ENCODE measurements at regions not wholly inside any gene's neighbourhood (a gene's known extent, or its start where the extent isn't known, plus 50 kb on each side); places are given as distances from the start of the nearest gene placed in this dataset.
"Not testable (repeated sequence)": the region's sequence is repeated elsewhere in the genome, so short reads cannot be mapped to it uniquely, and the experiment has no call there.

DNA sequence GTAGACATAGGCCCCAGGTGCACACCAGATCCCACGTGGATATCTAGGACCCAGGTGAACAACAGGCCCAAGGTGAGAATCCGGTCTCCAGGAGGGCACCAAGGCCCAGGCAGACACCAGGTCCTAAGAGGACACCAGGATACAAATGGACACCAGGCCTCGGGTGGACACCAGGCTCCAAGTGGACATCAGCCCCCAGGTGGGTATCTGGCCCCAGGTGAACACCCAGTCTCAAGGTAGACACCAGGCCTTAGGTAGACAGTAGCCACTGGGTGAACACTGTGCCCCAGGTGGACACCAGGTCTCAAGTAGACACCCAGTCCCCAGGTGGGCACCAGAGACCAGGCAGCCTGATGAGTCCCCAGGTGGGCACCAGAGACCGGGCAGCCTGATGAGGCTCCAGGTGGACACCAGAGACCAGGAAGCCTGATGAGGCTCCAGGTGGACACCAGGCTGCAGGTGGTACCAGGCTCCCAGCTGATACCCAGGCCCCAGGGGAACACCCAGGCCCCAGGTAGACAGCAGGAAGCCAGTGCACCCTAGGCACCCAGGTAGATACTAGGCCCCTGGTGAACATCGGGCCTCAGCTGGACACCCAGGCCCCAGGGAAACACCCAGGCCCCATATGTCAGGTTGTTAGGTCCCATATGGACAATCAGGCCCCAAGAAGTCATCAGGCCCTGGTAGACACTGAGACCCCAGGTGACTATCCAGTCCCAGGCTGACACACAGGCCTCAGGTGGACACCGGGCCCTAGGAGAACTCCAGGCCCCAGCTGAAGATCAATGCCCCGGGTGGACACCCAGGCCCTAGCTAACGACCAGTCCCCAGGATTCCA, 55.1 kb upstream of the SEPTIN5 start:
- TF ChIP-seq, protein P1, sequence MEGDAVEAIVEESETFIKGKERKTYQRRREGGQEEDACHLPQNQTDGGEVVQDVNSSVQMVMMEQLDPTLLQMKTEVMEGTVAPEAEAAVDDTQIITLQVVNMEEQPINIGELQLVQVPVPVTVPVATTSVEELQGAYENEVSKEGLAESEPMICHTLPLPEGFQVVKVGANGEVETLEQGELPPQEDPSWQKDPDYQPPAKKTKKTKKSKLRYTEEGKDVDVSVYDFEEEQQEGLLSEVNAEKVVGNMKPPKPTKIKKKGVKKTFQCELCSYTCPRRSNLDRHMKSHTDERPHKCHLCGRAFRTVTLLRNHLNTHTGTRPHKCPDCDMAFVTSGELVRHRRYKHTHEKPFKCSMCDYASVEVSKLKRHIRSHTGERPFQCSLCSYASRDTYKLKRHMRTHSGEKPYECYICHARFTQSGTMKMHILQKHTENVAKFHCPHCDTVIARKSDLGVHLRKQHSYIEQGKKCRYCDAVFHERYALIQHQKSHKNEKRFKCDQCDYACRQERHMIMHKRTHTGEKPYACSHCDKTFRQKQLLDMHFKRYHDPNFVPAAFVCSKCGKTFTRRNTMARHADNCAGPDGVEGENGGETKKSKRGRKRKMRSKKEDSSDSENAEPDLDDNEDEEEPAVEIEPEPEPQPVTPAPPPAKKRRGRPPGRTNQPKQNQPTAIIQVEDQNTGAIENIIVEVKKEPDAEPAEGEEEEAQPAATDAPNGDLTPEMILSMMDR (IDR thresholded peaks at IDR 0.05), result no peak
- H3K4me3 Mint-ChIP-seq, result no peak overlapping the region
- intact Hi-C loops (cut with micrococcal nuclease), result no loop called here
- no peak for ATAC-seq
- no peak for DNase-seq
- no peaks in the 10 kb centered on the region for H3K9me3 ChIP-seq (ENCODE audit: control insufficient read depth, insufficient read depth, low read length)
- H3K9me3 Mint-ChIP-seq, result no peaks in the 10 kb centered on the region
- no peaks in the 10 kb centered on the region for H3K27me3 ChIP-seq (ENCODE audit: control insufficient read depth, insufficient read depth, low read length)
- no peaks in the 10 kb centered on the region for H3K36me3 ChIP-seq (ENCODE audit: control insufficient read depth, insufficient read depth, low read length)
- H3K4me3 ChIP-seq (ENCODE audit: low read length), result no peak overlapping the region
- H3K4me1 Mint-ChIP-seq, result no peaks in the 10 kb centered on the region
- no peaks in the 10 kb centered on the region for H3K36me3 Mint-ChIP-seq
- no peak overlapping the region for H3K27ac Mint-ChIP-seq
- H3K4me1 ChIP-seq (ENCODE audit: control insufficient read depth, insufficient read depth, low read length), result no peaks in the 10 kb centered on the region
- no peak overlapping the region for H3K27ac ChIP-seq (ENCODE audit: low read length)
- H3K27me3 Mint-ChIP-seq (ENCODE audit: low read depth in 2 of 2), result no peaks in the 10 kb centered on the region
- WGBS (ENCODE audit: insufficient coverage), result 93% methylated on average over 8 of the region's 8 CpGs

DNA sequence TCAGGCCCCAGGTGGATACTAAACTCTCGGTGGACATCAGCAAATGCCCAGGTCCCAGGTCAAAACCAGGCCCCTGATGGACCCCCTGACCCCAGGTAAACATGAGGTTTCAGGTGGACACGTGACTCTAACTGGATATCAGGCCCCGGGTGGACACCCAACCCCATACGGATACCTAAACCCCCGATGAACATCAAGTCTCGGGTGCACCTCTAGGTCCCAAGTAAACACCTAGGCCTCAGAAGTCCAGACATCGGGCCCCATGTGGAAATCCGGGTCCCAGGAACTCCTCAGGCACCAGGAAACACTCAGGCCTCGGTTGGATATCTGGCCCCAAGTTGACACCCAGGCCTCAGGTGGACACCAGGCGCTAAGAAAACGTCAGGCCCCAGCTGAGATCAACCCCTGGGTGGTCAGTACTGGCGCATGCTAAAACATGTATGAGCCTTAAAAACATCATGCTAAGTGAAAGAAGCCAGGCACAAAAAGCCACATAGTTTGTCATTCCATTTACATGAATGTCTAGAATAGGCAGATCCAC, 54.4 kb upstream of the SEPTIN5 start:
- TF ChIP-seq, protein P1 (IDR thresholded peaks at IDR 0.05), result no peak
- intact Hi-C loops (cut with micrococcal nuclease), result no loop called here
- H3K4me3 Mint-ChIP-seq, result no peak overlapping the region

DNA sequence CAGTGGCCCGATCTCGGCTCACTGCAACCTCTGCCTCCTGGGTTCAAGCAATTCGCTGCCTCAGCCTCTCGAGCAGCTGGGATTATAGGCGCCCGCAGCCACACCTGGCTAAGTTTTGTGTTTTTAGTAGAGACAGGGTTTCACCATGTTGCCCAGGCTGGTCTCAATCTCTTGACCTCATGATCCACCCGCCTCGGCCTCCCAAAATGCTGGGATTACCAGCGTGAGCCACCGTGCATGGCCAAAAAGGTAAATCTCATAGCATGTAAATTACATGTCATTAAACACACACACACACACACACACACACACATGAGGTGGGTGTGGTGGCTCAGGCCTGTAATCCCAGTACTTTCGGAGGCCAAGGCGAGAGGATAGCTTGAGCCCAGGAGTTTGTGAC, 53.7 kb upstream of the SEPTIN5 start:
- H3K9me3 ChIP-seq (ENCODE audit: control insufficient read depth, insufficient read depth, low read length); H3K36me3 Mint-ChIP-seq; H3K9me3 Mint-ChIP-seq; H3K4me3 ChIP-seq (ENCODE audit: low read length); H3K27me3 Mint-ChIP-seq (ENCODE audit: low read depth in 2 of 2); H3K4me3 Mint-ChIP-seq; H3K27me3 ChIP-seq (ENCODE audit: control insufficient read depth, insufficient read depth, low read length); intact Hi-C loops (cut with micrococcal nuclease); H3K27ac ChIP-seq (ENCODE audit: low read length); H3K4me1 ChIP-seq (ENCODE audit: control insufficient read depth, insufficient read depth, low read length); ATAC-seq; H3K36me3 ChIP-seq (ENCODE audit: control insufficient read depth, insufficient read depth, low read length); H3K27ac Mint-ChIP-seq; H3K4me1 Mint-ChIP-seq; DNase-seq: not testable (repeated sequence)
- WGBS (ENCODE audit: insufficient coverage), result 98% methylated on average over 10 of the region's 12 CpGs

More for the DNA sequence above, 54.4 kb upstream of the SEPTIN5 start:
- Histone ChIP-seq H3K4me3 (ENCODE audit: low read length) (no peak overlapping the region), H3K27me3 (ENCODE audit: control insufficient read depth, insufficient read depth, low read length) (no peaks in the 10 kb centered on the region), H3K27ac (ENCODE audit: low read length) (no peak overlapping the region), H3K36me3 (ENCODE audit: control insufficient read depth, insufficient read depth, low read length) (no peaks in the 10 kb centered on the region), H3K4me1 (ENCODE audit: control insufficient read depth, insufficient read depth, low read length) (no peaks in the 10 kb centered on the region), H3K9me3 (ENCODE audit: control insufficient read depth, insufficient read depth, low read length) (no peaks in the 10 kb centered on the region)
- Mint-ChIP-seq H3K4me1 (no peaks in the 10 kb centered on the region), H3K36me3 (no peaks in the 10 kb centered on the region), H3K27ac (no peak overlapping the region), H3K27me3 (ENCODE audit: low read depth in 2 of 2) (peaks cover 0 to under 1% of the 10 kb centered on the region in 2 donors), H3K9me3 (no peaks in the 10 kb centered on the region)
- DNase-seq, result no peak
- 92% methylated on average over 12 of the region's 12 CpGs for WGBS (ENCODE audit: insufficient coverage)
- no peak for ATAC-seq

DNA sequence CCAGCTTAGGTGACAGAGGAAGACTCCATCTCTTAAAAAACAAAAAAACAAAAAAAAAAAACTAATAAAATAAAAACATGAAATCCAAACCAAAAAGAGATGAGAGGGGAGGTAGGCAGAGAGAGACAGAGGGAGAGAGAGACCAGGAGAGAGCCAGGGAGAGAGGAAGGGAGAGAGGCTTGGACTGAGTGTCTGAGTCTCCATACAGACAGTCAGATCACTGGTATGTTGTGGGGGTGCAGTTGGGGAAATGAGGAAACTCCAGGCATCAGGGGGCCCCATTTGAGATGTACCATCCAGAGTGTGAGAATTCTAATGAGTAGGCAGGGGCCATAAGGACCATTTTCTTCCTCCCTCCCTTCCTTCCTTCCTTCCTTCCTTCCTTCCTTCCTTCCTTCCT, 53.1 kb upstream of the SEPTIN5 start:
- Histone ChIP-seq H3K9me3 (ENCODE audit: control insufficient read depth, insufficient read depth, low read length) (no peaks in the 10 kb centered on the region), H3K4me1 (ENCODE audit: control insufficient read depth, insufficient read depth, low read length) (no peaks in the 10 kb centered on the region), H3K27me3 (ENCODE audit: control insufficient read depth, insufficient read depth, low read length) (no peaks in the 10 kb centered on the region), H3K36me3 (ENCODE audit: control insufficient read depth, insufficient read depth, low read length) (no peaks in the 10 kb centered on the region), H3K27ac (ENCODE audit: low read length) (no peak overlapping the region), H3K4me3 (ENCODE audit: low read length) (no peak overlapping the region)
- DNase-seq, result no peak
- TF ChIP-seq, protein P1 (IDR thresholded peaks at IDR 0.05), result no peak
- ATAC-seq, result no peak
- intact Hi-C loops (cut with micrococcal nuclease), result no loop called here
- H3K36me3 Mint-ChIP-seq, result no peaks in the 10 kb centered on the region
- no peaks in the 10 kb centered on the region for H3K4me1 Mint-ChIP-seq
- peaks cover 0 to 4% of the 10 kb centered on the region in 2 donors for H3K27me3 Mint-ChIP-seq (ENCODE audit: low read depth in 2 of 2)
- H3K9me3 Mint-ChIP-seq, result no peaks in the 10 kb centered on the region
- no peak overlapping the region for H3K27ac Mint-ChIP-seq
- H3K4me3 Mint-ChIP-seq, result no peak overlapping the region

DNA sequence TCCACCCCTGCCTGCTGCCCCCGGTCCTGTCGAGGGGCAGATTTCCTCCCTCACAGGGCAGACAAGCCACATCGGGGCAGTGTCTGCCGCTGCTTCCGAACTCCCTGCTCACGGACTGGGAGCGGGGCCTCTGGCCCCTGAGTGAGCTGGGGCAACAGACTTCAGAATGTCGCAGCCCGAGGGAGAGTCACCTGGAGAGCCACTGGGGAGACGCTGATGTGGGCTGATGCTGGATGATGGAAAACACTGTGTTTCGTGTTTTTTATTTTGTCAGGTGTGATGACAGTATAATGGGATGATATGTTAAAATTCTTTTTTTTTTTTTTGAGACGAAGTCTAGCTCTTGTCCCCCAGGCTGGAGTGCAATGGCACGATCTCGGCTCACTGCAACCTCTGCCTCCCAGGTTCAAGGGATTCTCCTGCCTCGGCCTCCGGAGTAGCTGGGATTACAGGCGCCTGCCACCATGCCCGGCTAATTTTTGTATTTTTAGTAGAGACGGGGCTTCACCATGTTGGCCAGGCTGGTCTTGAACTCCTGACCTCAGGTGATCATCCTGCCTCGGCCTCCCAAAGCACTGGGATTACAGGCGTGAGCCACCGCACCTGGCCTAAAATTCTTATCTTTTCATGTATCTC, 52.1 kb upstream of the SEPTIN5 start:
- H3K27me3 Mint-ChIP-seq (ENCODE audit: low read depth in 2 of 2); ATAC-seq; DNase-seq; H3K27me3 ChIP-seq (ENCODE audit: control insufficient read depth, insufficient read depth, low read length); H3K4me3 ChIP-seq (ENCODE audit: low read length); H3K27ac Mint-ChIP-seq; H3K27ac ChIP-seq (ENCODE audit: low read length); H3K4me1 ChIP-seq (ENCODE audit: control insufficient read depth, insufficient read depth, low read length); H3K36me3 ChIP-seq (ENCODE audit: control insufficient read depth, insufficient read depth, low read length); H3K4me1 Mint-ChIP-seq; H3K9me3 Mint-ChIP-seq; H3K36me3 Mint-ChIP-seq; H3K9me3 ChIP-seq (ENCODE audit: control insufficient read depth, insufficient read depth, low read length); H3K4me3 Mint-ChIP-seq; intact Hi-C loops (cut with micrococcal nuclease): not testable (repeated sequence)
- WGBS (ENCODE audit: insufficient coverage), result 93% methylated on average over 21 of the region's 22 CpGs

All from natural killer cell (primary cell).